Activated CD8-positive, alpha-beta T cell treated with anti-CD3 and anti-CD28 coated beads for 36 hours (primary cell): ENCODE measurements at regions not wholly inside any gene's neighbourhood (a gene's known extent, or its start where the extent isn't known, plus 50 kb on each side); places are given as distances from the start of the nearest gene placed in this dataset.
"Not testable (repeated sequence)": the region's sequence is repeated elsewhere in the genome, so short reads cannot be mapped to it uniquely, and the experiment has no call there.

Source experiments
- ATAC-seq: fragments of 200-7000 bp; cut with Tn5 transposase; one replicate; pipeline ENCODE4 v1.10.0; 2021; ENCODE audit warnings: mild to moderate bottlenecking, moderate library complexity
- CTCF ChIA-PET: fragments of 350-600 bp; sonication (Branson Sonifier 250); formaldehyde crosslinking; loops from one replicate; lab custom pipeline; 2021; ENCODE audit warnings: antibody characterized with exemption; lab: Charles Lee
- POLR2A ChIA-PET: fragments of 350-600 bp; sonication (Branson Sonifier 250); formaldehyde crosslinking; loops from one replicate; lab custom pipeline; 2021; ENCODE audit warnings: antibody characterized with exemption; lab: Charles Lee
- DNase-seq: peaks from one replicate; pipeline ENCODE4 v3.0.0-alpha.2; 2020
- H3K27ac Mint-ChIP-seq: one replicate; pipeline ENCODE4 v1.8.0; 2021; ENCODE audit warnings: mild to moderate bottlenecking, mixed read lengths
- H3K27me3 Mint-ChIP-seq: one replicate; pipeline ENCODE4 v1.8.0; 2021; ENCODE audit warnings: mixed read lengths
- H3K36me3 Mint-ChIP-seq: one replicate; pipeline ENCODE4 v1.8.0; 2021; ENCODE audit warnings: low read depth, mixed read lengths
- H3K4me1 Mint-ChIP-seq: one replicate; pipeline ENCODE4 v1.8.0; 2021; ENCODE audit warnings: low read depth, mixed read lengths
- H3K4me3 Mint-ChIP-seq: one replicate; pipeline ENCODE4 v1.8.0; 2021; ENCODE audit warnings: mild to moderate bottlenecking, moderate library complexity, mixed read lengths
- H3K9me3 Mint-ChIP-seq: one replicate; pipeline ENCODE4 v1.8.0; 2021; ENCODE audit warnings: mixed read lengths
- intact Hi-C: fragments of 100-400 bp; cut with micrococcal nuclease; formaldehyde crosslinking; loops from one replicate; pipeline ENCODE4 v1.10.0; 2022
- TF ChIP-seq, protein P1 (sequence below): fragments of 200-600 bp; IDR thresholded peaks from one replicate; pipeline ENCODE4 v1.8.0; 2022; ENCODE audit warnings: antibody characterized with exemption, mild to moderate bottlenecking

DNA sequence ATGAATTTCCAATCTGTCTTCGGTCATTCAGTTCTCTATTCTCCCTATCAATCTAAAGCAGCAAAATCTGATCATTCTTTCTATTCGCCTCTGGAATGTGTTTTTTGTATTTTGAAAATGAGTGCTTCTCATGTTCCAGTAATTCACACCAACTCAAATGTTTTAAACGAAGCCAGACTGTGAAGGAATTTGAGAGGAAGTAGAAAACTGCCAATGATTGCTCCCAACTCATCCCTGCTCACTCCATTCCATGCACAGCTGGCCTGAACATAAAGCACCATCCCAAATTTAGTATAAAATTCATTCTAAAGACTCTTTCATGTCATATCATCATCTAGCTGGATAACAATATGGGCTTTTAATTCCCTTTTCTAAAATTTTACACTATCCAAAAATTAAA, 123.8 kb downstream of the DUSP6 start:
- no peak for DNase-seq
- H3K36me3 Mint-ChIP-seq: no peaks in the 10 kb centered on the region
- H3K4me1 Mint-ChIP-seq: peaks cover 48% of the 10 kb centered on the region
- TF ChIP-seq, protein P1, sequence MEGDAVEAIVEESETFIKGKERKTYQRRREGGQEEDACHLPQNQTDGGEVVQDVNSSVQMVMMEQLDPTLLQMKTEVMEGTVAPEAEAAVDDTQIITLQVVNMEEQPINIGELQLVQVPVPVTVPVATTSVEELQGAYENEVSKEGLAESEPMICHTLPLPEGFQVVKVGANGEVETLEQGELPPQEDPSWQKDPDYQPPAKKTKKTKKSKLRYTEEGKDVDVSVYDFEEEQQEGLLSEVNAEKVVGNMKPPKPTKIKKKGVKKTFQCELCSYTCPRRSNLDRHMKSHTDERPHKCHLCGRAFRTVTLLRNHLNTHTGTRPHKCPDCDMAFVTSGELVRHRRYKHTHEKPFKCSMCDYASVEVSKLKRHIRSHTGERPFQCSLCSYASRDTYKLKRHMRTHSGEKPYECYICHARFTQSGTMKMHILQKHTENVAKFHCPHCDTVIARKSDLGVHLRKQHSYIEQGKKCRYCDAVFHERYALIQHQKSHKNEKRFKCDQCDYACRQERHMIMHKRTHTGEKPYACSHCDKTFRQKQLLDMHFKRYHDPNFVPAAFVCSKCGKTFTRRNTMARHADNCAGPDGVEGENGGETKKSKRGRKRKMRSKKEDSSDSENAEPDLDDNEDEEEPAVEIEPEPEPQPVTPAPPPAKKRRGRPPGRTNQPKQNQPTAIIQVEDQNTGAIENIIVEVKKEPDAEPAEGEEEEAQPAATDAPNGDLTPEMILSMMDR: no peak
- intact Hi-C loops: loop anchor here (5.0 to 10.0 kb wide), 2 partner anchors 119 to 236 kb away; no protein-coding TSS in a partner anchor
- no peak overlapping the region for H3K27ac Mint-ChIP-seq
- POLR2A ChIA-PET: interaction anchor here (1.2 to 1.6 kb wide), 2 partner anchors 123 to 188 kb away, joined by 4 to 6 read pairs; partner anchors contain the start of gene DUSP6
- CTCF ChIA-PET: interaction anchor here (1.0 to 1.3 kb wide), 2 partner anchors 15 to 209 kb away, joined by 3 to 5 read pairs; no protein-coding TSS in a partner anchor
- H3K4me3 Mint-ChIP-seq: no peak overlapping the region
- H3K9me3 Mint-ChIP-seq: no peaks in the 10 kb centered on the region
- ATAC-seq: no peak
- H3K27me3 Mint-ChIP-seq: no peaks in the 10 kb centered on the region

DNA sequence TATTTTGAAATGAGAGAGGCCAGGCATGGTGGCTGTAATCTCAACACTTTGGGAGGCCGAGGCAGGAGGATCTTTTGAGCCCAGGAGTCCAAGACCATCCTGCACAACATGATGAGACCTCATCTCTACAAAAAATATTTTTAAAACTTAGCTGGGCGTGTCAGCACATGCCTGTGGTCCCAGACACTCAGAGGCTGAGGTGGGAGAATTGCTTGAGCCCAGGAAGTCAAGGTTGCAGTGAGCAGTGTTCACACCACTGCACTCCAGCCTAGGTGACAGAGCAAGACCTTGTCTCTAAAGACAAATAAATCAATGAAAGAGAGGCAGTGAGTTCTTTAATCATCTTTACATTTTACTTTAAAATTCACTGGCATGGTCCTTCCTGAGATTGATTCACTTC, 124.5 kb downstream of the DUSP6 start:
- H3K27ac Mint-ChIP-seq: no peak overlapping the region
- DNase-seq (no peak), ATAC-seq (no peak)
- H3K4me1 Mint-ChIP-seq: peaks cover 51% of the 10 kb centered on the region
- H3K36me3 Mint-ChIP-seq: no peaks in the 10 kb centered on the region
- H3K4me3 Mint-ChIP-seq: no peak overlapping the region
- POLR2A ChIA-PET: no interaction called here
- intact Hi-C loops: loop anchor here (5.0 to 10.0 kb wide), 2 partner anchors 120 to 237 kb away; no protein-coding TSS in a partner anchor
- TF ChIP-seq, protein P1: no peak
- CTCF ChIA-PET: interaction anchor here (1.0 to 1.3 kb wide), 2 partner anchors 16 to 17 kb away, joined by 3 to 5 read pairs; no protein-coding TSS in a partner anchor
- H3K27me3 Mint-ChIP-seq: peaks cover 2% of the 10 kb centered on the region
- no peaks in the 10 kb centered on the region for H3K9me3 Mint-ChIP-seq

DNA sequence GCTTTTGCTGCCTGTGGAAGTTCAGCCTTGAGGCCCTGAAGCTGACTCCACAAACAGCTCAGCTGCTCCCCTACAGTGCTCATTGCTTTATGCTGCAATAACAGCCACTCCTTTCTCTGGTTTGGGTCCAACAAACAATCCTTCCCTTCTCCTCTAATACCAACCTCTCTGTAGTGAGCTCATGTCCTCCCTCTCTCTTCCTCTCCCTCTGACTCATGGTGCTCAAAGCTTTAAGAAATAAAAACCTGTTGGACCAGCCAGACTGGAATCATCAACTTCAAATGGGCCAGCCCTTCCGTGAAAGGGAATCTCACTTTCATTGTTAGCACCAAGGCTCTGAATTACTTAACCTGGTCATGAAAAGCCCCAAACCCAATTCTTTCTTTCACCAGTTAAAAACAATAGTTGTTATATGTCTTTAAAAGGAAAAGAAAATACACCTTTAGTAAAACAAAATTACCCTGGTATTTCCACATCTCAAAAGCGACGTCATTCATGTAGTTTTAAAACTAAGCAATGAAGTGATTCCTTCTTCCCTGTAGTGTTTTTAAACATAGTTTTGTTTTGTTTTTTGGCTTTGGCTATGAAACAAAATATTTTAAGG, 126.4 kb downstream of the DUSP6 start:
- ATAC-seq: peak; percentile 64
- ChIA-PET CTCF (interaction anchor here (0.7 to 3.5 kb wide), 3 partner anchors 19 to 127 kb away, joined by 3 to 17 read pairs (median 4); no protein-coding TSS in a partner anchor), POLR2A (interaction anchor here (0.8 to 1.3 kb wide), 6 partner anchors 12 to 75 kb away, joined by 3 to 7 read pairs (median 4); no protein-coding TSS in a partner anchor)
- intact Hi-C loops: loop anchor here (5.0 to 10.0 kb wide), 2 partner anchors 121 to 239 kb away; no protein-coding TSS in a partner anchor
- peaks cover 2% of the 10 kb centered on the region for H3K27me3 Mint-ChIP-seq
- H3K4me3 Mint-ChIP-seq: peak overlapping the region; percentile 55
- peak; percentile 44 for DNase-seq
- H3K27ac Mint-ChIP-seq: peak overlapping the region; percentile 98
- H3K4me1 Mint-ChIP-seq: peaks cover 46% of the 10 kb centered on the region
- H3K9me3 Mint-ChIP-seq: no peaks in the 10 kb centered on the region
- TF ChIP-seq, protein P1: no peak
- no peaks in the 10 kb centered on the region for H3K36me3 Mint-ChIP-seq

DNA sequence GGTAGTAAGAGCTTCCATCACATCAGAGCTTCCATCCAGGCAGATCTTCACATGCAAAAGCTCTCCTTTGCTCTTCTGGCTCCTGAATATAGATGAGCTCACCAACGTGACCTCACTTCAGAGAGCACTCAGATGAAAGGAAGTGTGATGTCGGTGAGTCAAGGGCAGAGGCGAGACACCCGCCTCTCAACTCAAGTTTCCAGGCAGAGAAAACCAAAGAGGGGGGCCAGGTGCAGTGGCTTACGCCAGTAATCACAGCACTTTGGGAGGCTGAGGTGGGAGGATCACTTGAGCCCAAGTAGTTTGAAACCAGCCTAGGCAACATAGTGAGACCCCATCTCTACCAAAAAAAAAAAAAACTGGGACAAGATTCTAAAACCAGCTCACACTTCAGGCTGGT, 126.9 kb downstream of the DUSP6 start:
- peaks cover 44% of the 10 kb centered on the region for H3K4me1 Mint-ChIP-seq
- DNase-seq (peak; percentile 89), ATAC-seq (peak; percentile 96)
- TF ChIP-seq, protein P1: no peak
- intact Hi-C loops: loop anchor here (5.0 to 10.0 kb wide), 2 partner anchors 122 to 239 kb away; no protein-coding TSS in a partner anchor
- H3K27me3 Mint-ChIP-seq: peaks cover 2% of the 10 kb centered on the region
- peak overlapping the region; percentile 98 for H3K27ac Mint-ChIP-seq
- H3K9me3 Mint-ChIP-seq: no peaks in the 10 kb centered on the region
- H3K4me3 Mint-ChIP-seq: peak overlapping the region; percentile 55
- no peaks in the 10 kb centered on the region for H3K36me3 Mint-ChIP-seq
- CTCF ChIA-PET: interaction anchor here (0.7 to 3.5 kb wide), 4 partner anchors 19 to 128 kb away, joined by 3 to 17 read pairs (median 4); no protein-coding TSS in a partner anchor
- POLR2A ChIA-PET: interaction anchor here (0.8 to 1.3 kb wide), 6 partner anchors 12 to 74 kb away, joined by 3 to 7 read pairs (median 4); no protein-coding TSS in a partner anchor

DNA sequence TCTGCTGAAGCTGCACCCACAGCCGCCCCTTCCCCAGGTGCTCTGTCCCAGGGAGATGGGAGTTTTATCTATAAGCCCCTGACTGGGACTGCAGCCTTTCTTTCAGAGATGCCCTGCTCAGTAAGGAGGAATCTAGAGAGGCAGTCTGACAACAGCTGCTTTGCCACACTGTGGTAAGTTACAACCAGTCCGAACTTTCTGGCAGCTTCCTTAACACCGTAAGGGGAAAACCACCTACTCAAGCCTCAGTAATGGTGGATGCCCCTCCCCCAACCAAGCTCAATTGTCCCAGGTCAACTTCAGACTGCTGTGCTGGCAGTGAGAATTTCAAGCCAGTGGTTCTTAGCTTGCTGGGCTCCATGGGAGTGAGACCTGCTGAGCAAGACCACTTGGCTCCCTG, 129.7 kb downstream of the DUSP6 start:
- DNase-seq: peak; percentile 26
- intact Hi-C loops: loop anchor here (10.0 kb wide), 1 partner anchor 242 kb away; no protein-coding TSS in a partner anchor
- H3K9me3 Mint-ChIP-seq, H3K27ac Mint-ChIP-seq, H3K4me3 Mint-ChIP-seq, H3K36me3 Mint-ChIP-seq, ATAC-seq, POLR2A ChIA-PET, H3K27me3 Mint-ChIP-seq: not testable (repeated sequence)
- CTCF ChIA-PET: interaction anchor here (1.5 kb wide), 1 partner anchor 13 kb away, joined by 5 read pairs; no protein-coding TSS in a partner anchor
- H3K4me1 Mint-ChIP-seq: peaks cover 38% of the 10 kb centered on the region
